DMS153 treated with DMSO at 0.1 percent for 48 hours (cell line): ENCODE measurements at regions not wholly inside any gene's neighbourhood (a gene's known extent, or its start where the extent isn't known, plus 50 kb on each side); places are given as distances from the start of the nearest gene placed in this dataset.
"Not testable (repeated sequence)": the region's sequence is repeated elsewhere in the genome, so short reads cannot be mapped to it uniquely, and the experiment has no call there.

Experiments used
- DNase-seq: peaks from one replicate; lab custom pipeline; 2025; ENCODE audit not compliant: unreplicated experiment; lab: John Stamatoyannopoulos, UW

GRCh38 chr6:6724539-6725467, 136.3 kb downstream of the LY86 start:
- DNase-seq: no peak

GRCh38 chr6:6725468-6726209, 137.1 kb downstream of the LY86 start:
- no peak for DNase-seq

GRCh38 chr6:6728169-6728941, 139.8 kb downstream of the LY86 start:
- DNase-seq: no peak

GRCh38 chr6:6729971-6730370, 141.5 kb downstream of the LY86 start:
- no peak for DNase-seq

- no peak for DNase-seq
These were observed 142.3 kb downstream of the LY86 start for GRCh38 chr6:6730831-6731230.

GRCh38 chr6:6734479-6735465, 146.3 kb downstream of the LY86 start:
- no peak for DNase-seq

DNA sequence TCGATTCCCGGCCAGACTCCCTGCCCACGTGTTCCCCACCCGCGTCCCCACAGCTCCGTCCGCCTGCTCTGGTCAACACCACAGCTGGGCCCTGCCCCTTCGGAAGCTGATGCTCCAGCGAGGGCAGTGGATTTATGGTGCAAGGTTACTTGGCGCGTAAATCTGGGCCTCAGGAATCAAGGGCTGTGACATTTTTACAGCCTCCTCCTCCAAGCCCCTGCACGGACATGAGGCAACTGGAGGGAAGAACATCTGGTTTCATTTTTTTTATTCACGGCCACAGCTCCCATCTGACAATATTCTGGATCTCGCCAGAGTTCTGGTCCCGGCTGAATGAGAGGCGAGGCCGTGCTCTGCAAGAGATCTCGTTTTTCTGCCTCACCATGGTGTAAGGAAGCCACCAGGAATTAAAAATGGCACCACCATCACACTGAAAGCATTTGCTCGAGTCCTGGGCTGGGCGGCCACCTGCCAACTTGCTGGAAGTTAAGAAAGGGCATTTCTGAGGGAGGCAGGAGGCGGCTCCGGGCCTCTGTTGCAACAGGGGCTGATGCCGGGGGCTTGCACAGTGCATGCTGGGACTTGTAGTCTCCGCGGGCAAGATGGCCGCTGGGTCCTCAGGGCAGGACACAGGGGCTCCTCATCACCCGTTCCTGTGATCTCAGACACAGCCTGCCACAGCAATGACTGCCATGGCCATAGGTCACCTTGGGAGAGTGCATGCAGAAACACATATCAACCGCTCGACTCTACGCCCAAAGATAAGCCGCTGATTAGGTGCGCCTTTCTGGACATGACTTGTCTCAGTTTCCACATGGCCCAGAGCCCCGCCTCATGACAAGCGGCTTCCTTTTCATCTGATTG, 148.5 kb downstream of the LY86 start:
- no peak for DNase-seq

GRCh38 chr6:6737671-6738070, 149.2 kb downstream of the LY86 start:
- no peak for DNase-seq

GRCh38 chr6:6738108-6738507, 149.6 kb downstream of the LY86 start:
- DNase-seq: no peak

DNA sequence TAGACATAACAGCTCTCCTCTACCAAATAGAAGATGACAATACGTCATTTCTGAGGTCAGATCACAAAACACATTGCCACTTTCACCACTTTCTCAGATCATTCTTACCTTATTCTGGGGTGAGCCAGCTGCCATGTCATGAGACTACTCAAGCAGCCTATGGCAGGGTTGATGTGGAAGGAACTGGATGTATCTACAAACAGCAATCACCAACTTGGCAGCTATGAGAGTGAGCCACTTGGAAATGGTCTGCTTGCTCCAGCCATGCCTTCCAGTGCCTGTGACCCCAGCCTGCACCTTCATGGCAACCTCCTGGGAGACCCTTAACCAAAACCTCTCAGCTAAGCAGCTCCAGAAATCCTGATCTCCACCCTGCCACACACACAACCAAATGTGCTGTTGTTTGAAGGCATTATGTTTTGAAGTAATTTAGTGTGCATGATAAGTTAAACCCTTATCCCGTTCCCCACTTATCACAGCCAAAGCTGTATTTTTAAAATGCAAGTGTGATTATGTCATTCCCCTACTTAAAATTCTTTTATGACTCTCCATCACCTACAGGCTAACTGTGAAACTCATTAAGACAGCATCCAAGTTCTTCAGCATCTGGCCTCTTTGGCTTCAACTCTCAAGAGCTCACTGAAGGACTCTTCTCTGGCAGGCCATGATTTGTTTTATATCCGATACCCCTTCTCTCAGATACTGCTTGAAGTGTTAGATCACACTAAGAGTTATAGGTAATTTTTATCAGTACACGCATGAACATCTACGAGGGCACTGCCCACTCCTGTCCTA, 150.6 kb downstream of the LY86 start:
- DNase-seq: no peak

GRCh38 chr6:6740595-6740994, 152.1 kb downstream of the LY86 start:
- DNase-seq: no peak

DNA sequence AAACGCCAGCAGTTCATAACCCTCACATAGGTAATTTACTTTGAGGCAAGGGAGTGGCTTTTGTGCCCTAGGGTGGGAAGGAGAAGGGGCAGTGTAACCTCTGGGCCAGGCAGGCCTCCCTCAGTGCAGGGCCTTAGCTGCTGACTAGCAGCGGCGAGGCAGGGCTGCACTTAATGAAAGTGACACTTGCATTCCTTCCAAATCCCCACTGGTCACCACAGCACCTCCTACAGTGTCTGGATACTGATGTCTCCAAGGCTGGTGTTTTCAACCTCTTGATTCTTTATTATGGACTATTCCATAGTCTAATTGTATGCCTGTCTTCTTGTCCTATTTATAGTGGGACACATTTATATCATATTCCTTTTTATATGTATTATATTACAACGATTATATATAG, 152.7 kb downstream of the LY86 start:
- DNase-seq: no peak

GRCh38 chr6:6742535-6742934, 154.0 kb downstream of the LY86 start:
- no peak for DNase-seq

DNA sequence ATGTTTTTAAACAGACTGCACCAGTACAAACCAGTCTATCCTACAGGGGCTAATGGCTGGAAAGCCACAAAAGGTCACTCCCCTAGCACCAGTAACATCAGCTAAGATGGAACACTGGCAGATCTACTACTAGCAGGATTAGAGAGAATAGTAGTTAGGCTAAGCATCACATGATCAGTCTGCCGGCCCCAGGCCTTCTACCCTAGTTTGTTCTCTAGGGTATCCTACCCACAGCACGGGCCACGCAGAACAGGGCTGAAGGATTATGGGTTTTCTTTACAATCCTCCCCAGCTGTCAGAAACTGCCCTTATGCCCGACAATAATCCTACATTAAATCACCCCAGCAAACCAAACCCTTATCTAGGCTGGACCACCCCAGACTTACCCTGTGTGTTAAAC, 156.0 kb downstream of the LY86 start:
- DNase-seq: no peak

DNA sequence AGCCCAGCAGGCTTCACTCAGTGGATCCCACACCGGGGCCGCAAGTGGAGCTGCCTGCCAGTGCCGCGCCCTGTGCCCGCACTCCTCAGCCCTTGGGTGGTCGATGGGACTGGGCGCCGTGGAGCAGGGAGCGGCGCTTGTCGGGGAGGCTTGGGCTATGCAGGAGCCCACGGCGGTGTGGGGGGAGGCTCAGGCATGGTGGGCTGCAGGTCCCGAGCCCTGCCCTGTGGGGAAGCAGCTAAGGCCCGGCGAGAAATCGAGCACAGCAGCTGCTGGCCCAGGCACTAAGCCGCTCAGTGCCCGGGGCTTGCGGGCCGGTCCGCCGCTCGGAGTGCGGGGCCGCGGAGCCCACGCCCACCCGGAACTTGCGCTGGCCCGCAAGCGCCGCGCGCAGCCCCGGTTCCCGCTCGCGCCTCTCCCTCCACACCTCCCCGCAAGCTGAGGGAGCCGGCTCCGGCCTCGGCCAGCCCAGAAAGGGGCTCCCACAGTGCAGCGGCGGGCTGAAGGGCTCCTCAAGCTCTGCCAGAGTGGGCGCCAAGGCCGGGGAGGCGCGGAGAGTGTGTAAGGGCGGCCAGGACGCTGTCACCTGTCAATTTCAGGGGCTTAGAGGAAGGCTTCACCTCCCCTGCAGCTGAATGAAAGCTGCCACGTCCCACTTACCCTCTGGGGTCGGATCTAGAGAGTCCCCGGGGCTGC, 157.3 kb downstream of the LY86 start:
- DNase-seq: not testable (repeated sequence)

DNA sequence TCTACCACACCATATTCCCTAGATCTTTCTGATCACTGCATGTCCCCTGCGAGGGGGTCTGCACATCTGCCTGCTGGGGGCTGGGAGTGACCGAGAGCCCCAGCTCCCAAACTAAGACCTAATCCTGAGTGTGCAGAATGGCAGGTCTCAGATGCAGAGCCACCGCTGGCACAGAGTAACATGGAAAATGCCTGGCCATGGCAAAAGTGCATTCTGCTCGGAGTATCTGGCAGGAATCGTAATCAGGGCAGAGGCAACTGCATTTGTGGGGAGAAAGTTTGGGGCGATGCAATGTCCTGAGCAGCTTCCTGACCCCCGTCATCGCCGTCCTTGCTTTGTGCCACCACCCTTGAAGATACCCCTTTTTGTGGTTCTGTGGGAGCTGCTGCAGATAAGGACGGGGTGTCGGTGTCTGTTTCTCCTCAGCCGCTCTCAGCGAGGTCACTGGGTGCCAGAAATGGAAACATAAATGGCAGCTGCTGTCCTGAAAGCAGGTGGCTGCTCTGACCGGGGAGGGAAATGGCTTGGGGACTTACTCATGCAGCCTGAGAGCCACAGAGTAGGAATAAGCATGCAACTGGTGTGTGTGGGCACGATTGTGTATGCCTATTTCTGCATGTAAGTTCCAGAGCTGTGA, 157.9 kb downstream of the LY86 start:
- no peak for DNase-seq

DNA sequence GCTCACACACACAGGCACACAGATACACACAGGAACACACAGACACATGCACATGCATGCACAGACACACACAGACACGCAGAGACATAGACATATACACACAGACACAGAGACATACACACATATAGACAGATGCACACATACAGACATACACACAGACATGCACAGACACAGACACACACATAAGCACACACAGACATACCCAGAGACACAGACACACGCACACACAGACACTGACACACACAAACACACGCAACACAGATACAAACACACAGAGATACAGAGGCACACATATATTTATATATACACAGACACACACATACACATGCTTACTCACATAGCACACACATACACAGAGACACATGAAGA, 158.4 kb downstream of the LY86 start:
- no peak for DNase-seq

- DNase-seq: no peak
These were observed 158.9 kb downstream of the LY86 start for GRCh38 chr6:6747371-6747770.
